T-helper 17 cell (primary cell): ENCODE measurements at regions not wholly inside any gene's neighbourhood (a gene's known extent, or its start where the extent isn't known, plus 50 kb on each side); places are given as distances from the start of the nearest gene placed in this dataset.

ENCODE experiments used
- ATAC-seq: fragments of 150-1000 bp; cut with Tn5 transposase; 2 replicates; pipeline ENCODE4 v1.10.0; 2021; ENCODE audit warnings: mild to moderate bottlenecking, moderate library complexity
- DNase-seq, 3 donors: peaks; one replicate each; pipeline versions ENCODE4 v3.0.0 to v3.0.0-alpha.2; 2020 to 2021
- H3K9me3 ChIP-seq: one replicate; pipeline ENCODE4 v1.7.0; 2013; ENCODE audit warnings: low read length, mild to moderate bottlenecking; ENCODE audit not compliant: control insufficient read depth, poor library complexity, severe bottlenecking
- H3K27ac Mint-ChIP-seq: one replicate; pipeline ENCODE4 v1.8.0; 2022; ENCODE audit warnings: mild to moderate bottlenecking, moderate library complexity, mixed read lengths
- H3K27me3 Mint-ChIP-seq: one replicate; pipeline ENCODE4 v1.8.0; 2022; ENCODE audit warnings: mixed read lengths
- H3K36me3 Mint-ChIP-seq: one replicate; pipeline ENCODE4 v1.8.0; 2022; ENCODE audit warnings: low read depth, mixed read lengths
- H3K4me1 Mint-ChIP-seq: one replicate; pipeline ENCODE4 v1.8.0; 2022; ENCODE audit warnings: mild to moderate bottlenecking, mixed read lengths
- H3K4me3 Mint-ChIP-seq: one replicate; pipeline ENCODE4 v1.8.0; 2022; ENCODE audit warnings: mild to moderate bottlenecking, moderate library complexity, mixed read lengths

DNA sequence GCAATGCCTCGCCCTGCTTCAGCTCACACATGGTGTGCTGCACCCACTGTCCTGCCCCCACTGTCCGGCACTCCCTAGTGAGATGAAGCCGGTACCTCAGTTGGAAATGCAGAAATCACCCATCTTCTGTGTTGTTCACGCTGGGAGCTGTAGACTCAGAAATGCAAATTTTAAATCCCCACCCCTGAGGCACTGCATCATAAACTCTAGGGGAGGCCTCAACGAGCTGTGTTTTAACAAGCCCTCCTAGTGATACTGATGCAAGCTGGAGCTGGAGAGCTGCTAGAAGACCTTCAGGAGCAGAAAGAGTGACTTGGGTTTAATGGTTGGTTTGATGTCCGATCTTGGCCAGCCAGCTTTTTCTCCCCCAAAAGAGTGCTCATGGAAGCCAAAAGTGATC, 146.0 kb upstream of the MAST4 start:
- no peak overlapping the region for H3K27ac Mint-ChIP-seq
- H3K4me3 Mint-ChIP-seq: no peak overlapping the region
- no peaks in the 10 kb centered on the region for H3K27me3 Mint-ChIP-seq
- no peaks in the 10 kb centered on the region for H3K4me1 Mint-ChIP-seq
- no peaks in the 10 kb centered on the region for H3K9me3 ChIP-seq
- peaks cover 2% of the 10 kb centered on the region for H3K36me3 Mint-ChIP-seq
- DNase-seq (no peak), ATAC-seq (no peak)

DNA sequence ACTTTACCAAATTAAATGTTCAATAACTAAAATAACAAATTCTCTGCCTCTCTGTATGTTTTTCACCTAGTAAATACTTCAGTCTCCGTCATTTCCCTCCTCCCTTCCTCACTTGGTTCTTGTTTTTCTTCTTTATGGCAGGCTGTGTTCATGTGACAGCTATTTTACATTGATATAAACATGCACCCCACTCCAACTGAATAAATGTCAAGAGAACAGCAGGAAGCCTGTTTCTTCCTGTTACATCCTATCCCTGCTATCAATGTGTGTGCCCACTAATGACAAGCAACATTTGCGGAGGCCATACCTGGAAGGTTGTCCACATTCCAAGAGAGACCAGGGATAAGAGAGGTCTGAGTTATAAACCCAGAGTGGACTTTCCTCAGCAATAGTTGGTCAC, 145.2 kb upstream of the MAST4 start:
- Mint-ChIP-seq H3K36me3 (peaks cover 2% of the 10 kb centered on the region), H3K4me1 (no peaks in the 10 kb centered on the region), H3K27ac (no peak overlapping the region), H3K27me3 (no peaks in the 10 kb centered on the region), H3K4me3 (no peak overlapping the region)
- H3K9me3 ChIP-seq: no peaks in the 10 kb centered on the region
- no peak for ATAC-seq
- no peak for DNase-seq

DNA sequence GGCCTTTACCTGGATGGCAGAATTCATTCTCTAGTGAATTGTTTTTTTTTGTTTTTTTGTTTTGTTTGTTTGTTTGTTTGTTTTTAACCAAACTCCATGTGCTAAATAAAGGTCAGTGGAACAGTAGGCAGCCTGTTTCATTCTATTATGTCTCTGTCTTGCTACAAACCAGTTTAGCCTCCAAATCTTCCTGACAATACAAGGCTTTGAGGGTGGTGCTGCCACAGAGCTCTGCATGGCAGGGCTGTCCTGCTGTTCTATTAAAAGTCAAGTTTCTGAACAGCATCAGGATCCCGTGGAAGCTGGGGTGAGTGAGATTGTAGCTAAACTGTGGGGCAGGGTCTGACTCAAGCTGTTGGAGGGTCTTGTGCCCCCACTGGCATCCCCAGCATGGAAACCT, 144.1 kb upstream of the MAST4 start:
- no peak for DNase-seq
- Mint-ChIP-seq H3K36me3 (peaks cover 2% of the 10 kb centered on the region), H3K4me1 (peaks cover 2% of the 10 kb centered on the region), H3K4me3 (no peak overlapping the region), H3K27ac (no peak overlapping the region), H3K27me3 (no peaks in the 10 kb centered on the region)
- no peaks in the 10 kb centered on the region for H3K9me3 ChIP-seq
- ATAC-seq: no peak

DNA sequence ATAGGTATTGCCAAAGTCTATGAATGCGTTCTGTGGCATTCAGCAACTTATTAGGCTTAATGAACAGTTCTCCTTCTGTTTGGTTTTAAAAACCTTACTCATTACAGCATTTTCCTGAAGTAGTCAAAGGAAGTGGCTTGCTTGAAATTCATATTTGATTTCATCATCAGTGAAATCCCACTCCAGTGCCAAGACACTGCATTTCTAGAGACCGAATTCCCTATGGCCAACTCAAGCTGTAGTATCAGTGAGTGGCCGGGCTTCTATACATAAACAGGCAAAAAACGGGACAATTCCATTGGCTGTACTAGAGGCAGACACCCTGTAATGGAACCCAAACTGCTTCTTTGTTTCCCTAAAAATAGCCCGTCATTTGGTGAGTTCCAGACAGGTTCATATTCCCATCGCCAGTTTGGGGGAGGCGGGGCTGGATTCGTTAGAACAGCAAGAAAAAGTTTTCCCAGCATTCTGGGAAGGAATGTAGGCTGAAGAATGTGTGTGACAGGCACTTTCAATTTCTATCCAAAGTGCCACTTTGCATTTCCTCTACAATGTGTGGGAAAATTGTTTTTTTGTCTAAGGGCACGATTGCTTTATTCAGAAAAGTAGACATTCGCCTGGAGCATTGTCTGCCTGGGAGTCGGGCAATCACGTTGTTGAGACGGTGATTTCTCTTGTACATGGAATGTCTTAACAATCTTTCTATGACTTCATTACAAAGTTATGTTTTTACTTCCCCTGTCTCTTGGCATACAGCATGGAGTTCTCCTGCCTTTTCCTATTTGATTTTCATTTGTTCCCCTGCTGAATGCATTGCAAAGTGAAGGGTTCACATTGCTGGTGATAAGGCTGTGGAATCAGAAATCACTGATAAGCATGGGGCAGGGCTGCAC, 141.8 kb upstream of the MAST4 start:
- H3K4me3 Mint-ChIP-seq: no peak overlapping the region
- H3K36me3 Mint-ChIP-seq: peaks cover 2% of the 10 kb centered on the region
- peaks cover 6% of the 10 kb centered on the region for H3K27me3 Mint-ChIP-seq
- ATAC-seq (no peak), DNase-seq (no peak)
- no peak overlapping the region for H3K27ac Mint-ChIP-seq
- H3K9me3 ChIP-seq: no peaks in the 10 kb centered on the region
- peaks cover 3% of the 10 kb centered on the region for H3K4me1 Mint-ChIP-seq

DNA sequence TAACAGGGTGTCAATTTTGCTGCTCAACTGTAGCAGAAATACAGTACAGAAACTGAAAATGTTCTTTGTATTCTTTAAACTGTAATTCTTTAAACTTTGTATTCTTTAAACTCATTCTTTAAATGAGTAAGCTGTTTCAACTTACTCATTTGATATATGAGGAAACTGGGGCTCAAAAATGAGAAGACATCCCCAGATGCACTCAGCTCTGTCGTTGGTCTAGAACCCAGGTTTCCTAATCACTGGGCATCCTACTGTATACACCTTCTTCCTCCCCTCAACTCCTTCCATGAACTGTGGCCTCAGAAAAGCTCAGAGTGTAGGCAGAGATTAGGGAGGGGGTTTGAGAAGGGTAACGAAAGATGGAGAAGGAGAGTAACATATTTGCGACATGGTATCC, 136.5 kb upstream of the MAST4 start:
- no peaks in the 10 kb centered on the region for H3K9me3 ChIP-seq
- DNase-seq: no peak
- H3K4me3 Mint-ChIP-seq: no peak overlapping the region
- H3K27me3 Mint-ChIP-seq: peaks cover 33% of the 10 kb centered on the region
- H3K27ac Mint-ChIP-seq: no peak overlapping the region
- no peaks in the 10 kb centered on the region for H3K36me3 Mint-ChIP-seq
- peaks cover 3% of the 10 kb centered on the region for H3K4me1 Mint-ChIP-seq
- ATAC-seq: no peak

DNA sequence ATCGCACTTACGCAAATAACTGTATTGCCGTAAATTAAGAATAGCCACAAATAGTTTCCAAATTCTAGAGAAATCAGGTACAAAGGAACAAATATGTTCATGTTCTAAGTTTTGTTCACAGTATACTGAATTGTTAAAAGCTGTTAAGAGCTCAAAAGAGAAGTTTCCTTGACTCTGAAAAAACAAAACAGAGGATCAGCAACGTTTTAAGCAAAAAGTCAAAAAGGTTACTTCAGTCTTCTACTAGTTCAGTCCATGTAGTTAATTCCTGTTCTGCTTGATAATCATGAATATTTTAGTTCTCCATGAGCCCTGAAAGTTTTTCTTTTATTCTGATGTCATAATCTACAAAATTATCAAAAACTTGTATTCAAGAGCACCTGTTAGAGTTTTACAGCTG, 128.6 kb upstream of the MAST4 start:
- Mint-ChIP-seq H3K4me1 (no peaks in the 10 kb centered on the region), H3K27ac (no peak overlapping the region), H3K27me3 (peaks cover 13% of the 10 kb centered on the region), H3K36me3 (no peaks in the 10 kb centered on the region), H3K4me3 (no peak overlapping the region)
- ATAC-seq (no peak), DNase-seq (no peak)
- no peaks in the 10 kb centered on the region for H3K9me3 ChIP-seq

DNA sequence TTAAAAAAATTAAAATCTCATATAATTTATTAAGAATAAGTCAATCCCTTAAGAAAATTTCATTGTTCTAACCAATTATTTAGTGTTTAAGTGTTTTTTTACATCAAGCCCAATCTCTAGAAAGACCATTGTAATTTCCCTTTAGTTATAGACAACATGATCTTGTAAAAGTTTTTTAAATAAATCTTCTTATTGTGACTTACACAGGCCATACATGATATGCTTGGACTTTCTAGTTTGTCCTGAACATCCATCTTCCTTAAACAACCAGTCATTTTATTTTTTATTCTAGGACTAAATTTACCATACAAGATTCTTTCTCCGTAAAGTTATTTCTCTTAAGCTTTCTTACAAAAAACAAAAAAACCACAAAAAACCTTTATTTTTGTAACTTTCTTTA, 126.5 kb upstream of the MAST4 start:
- no peaks in the 10 kb centered on the region for H3K4me1 Mint-ChIP-seq
- no peak overlapping the region for H3K4me3 Mint-ChIP-seq
- H3K27me3 Mint-ChIP-seq: no peaks in the 10 kb centered on the region
- DNase-seq: no peak
- no peak for ATAC-seq
- no peak overlapping the region for H3K27ac Mint-ChIP-seq
- no peaks in the 10 kb centered on the region for H3K36me3 Mint-ChIP-seq
- no peaks in the 10 kb centered on the region for H3K9me3 ChIP-seq

DNA sequence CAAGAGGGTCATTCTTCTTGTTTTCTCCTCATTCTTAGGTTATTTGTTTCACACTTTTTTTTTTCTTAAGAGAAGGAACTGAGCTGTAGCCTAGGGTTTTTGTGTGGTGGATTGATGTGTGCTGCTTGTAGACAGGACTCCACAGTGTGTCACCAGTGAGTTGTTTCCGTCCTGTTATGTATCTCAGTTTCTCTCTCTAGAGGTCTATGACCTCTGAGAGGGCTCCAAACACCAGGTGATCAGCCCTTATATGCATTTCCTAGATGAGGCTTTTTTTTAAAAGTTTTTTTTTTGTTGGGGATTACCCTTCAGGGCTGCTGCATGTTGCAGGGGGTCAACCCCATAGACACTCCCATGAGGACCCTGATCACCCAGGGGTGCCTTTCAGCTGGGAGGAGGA, 124.2 kb upstream of the MAST4 start:
- no peak overlapping the region for H3K4me3 Mint-ChIP-seq
- DNase-seq (no peak), ATAC-seq (no peak)
- no peaks in the 10 kb centered on the region for H3K9me3 ChIP-seq
- H3K27ac Mint-ChIP-seq: no peak overlapping the region
- H3K4me1 Mint-ChIP-seq: no peaks in the 10 kb centered on the region
- H3K27me3 Mint-ChIP-seq: no peaks in the 10 kb centered on the region
- H3K36me3 Mint-ChIP-seq: no peaks in the 10 kb centered on the region

DNA sequence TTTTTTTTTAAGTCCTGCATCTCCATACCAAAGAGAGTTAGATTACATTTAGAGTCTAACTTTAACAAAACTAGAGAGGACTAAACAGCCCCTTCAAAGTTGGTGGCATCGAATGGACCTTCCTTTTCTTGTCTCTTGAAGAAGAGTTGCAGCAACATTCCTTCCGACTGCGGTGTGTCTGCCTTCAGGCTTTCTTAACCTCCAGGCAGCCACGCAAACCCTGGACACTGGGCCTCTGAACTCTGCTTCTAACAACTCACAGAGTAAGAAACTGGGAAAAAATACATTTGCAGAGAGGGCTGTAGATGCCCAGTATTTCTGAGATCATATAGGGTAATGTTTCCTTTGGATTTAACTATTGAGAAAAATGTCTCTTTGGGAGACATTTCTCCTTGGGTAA, 120.5 kb upstream of the MAST4 start:
- H3K4me3 Mint-ChIP-seq: no peak overlapping the region
- no peak for DNase-seq
- no peaks in the 10 kb centered on the region for H3K4me1 Mint-ChIP-seq
- no peaks in the 10 kb centered on the region for H3K36me3 Mint-ChIP-seq
- no peaks in the 10 kb centered on the region for H3K9me3 ChIP-seq
- no peak for ATAC-seq
- no peak overlapping the region for H3K27ac Mint-ChIP-seq
- H3K27me3 Mint-ChIP-seq: no peaks in the 10 kb centered on the region

DNA sequence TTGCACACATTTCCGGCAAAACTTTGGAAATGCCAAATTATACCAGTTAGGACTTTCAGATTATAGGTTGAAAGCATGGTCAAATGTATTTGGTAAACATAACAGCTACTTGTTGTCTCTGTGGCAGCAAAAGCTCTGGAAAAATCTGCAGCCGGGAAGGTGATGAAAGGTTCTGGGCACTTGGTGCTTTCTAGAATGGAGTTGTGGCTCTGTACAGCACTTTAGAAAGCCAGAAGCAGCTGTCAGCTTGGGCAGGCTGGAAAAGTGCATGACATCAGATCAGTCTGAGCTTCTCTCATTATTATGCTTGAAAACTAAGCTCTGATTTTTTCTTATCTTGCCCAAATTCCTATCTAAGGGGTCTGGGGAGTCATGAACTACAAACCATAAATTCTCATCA, 118.6 kb upstream of the MAST4 start:
- DNase-seq (no peak), ATAC-seq (no peak)
- H3K4me3 Mint-ChIP-seq: no peak overlapping the region
- H3K9me3 ChIP-seq: no peaks in the 10 kb centered on the region
- H3K27ac Mint-ChIP-seq: no peak overlapping the region
- no peaks in the 10 kb centered on the region for H3K36me3 Mint-ChIP-seq
- H3K27me3 Mint-ChIP-seq: no peaks in the 10 kb centered on the region
- H3K4me1 Mint-ChIP-seq: no peaks in the 10 kb centered on the region

DNA sequence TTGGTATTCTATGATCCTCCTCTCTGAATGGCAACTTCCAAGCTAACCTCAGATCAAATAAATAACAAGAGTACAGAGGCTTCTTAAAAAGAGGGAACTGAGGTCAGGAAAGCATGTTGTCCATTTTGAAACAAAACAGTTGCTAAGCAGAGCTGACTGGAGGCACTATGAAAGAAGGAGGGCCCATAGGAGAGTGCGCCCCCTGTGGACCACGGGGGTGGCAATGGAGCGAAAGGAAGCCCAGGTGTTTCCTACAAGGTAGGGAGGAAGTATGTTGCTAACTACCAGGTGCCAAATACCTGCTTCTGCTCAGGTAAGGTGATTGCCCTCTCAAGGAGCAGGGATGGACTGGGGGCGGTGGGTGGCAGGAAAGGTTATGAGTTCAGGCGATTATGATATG, 101.8 kb upstream of the MAST4 start:
- Mint-ChIP-seq H3K27me3 (peaks cover 6% of the 10 kb centered on the region), H3K36me3 (no peaks in the 10 kb centered on the region), H3K27ac (no peak overlapping the region), H3K4me3 (no peak overlapping the region), H3K4me1 (no peaks in the 10 kb centered on the region)
- H3K9me3 ChIP-seq: no peaks in the 10 kb centered on the region
- DNase-seq: no peak
- no peak for ATAC-seq

DNA sequence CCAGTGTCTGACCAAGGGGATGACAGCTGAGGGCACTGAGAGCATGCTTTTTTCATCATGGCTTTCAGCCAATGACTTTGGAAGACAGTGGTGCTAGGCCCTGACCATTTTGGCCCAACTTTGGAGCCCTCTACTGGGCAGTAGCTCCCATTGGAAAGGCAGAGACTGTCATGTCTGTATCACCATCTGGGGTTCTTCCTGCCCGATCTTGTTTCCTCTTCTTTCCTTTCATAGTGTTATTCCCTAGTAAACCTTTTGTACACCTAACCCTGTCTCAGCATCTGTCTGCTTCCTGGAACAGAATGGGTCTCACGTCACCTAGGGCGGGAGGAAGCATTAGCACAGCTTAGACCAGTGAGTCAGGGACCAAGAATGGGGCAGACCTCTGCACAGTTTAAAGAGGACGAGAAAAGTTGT, 97.4 kb upstream of the MAST4 start:
- H3K36me3 Mint-ChIP-seq: no peaks in the 10 kb centered on the region
- no peak for ATAC-seq
- no peak overlapping the region for H3K27ac Mint-ChIP-seq
- H3K4me3 Mint-ChIP-seq: no peak overlapping the region
- H3K27me3 Mint-ChIP-seq: peaks cover 6% of the 10 kb centered on the region
- no peaks in the 10 kb centered on the region for H3K9me3 ChIP-seq
- H3K4me1 Mint-ChIP-seq: no peaks in the 10 kb centered on the region
- no peak for DNase-seq

DNA sequence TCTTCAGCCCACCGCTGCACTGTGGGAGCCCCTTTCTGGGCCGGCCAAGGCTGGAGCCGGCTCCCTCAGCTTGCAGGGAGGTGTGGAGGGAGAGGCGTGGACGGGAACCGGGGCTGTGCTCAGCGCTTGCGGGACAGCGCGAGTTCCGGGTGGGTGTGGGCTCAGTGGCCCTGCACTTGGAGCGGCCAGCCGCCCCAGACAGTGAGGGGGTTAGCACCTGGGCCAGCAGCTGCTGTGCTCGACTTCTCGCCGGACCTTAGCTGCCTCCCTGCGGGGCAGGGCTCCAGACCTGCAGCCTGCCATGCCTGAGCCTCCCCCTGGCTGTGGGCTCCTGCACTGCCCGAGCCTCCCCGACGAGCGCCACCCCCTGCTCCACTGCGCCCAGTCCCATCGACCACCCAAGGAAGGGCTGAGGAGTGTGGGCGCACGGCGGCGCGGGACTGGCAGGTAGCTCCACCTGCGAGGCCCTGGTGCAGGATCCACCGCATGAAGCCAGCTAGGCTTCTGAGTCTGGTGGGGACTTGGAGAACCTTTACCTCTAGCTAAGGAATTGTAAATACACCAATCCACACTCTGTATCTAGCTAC, 92.9 kb upstream of the MAST4 start:
- no peak overlapping the region for H3K4me3 Mint-ChIP-seq
- no peaks in the 10 kb centered on the region for H3K9me3 ChIP-seq
- no peaks in the 10 kb centered on the region for H3K27me3 Mint-ChIP-seq
- no peaks in the 10 kb centered on the region for H3K36me3 Mint-ChIP-seq
- no peak for ATAC-seq
- no peak for DNase-seq
- H3K27ac Mint-ChIP-seq: no peak overlapping the region
- H3K4me1 Mint-ChIP-seq: no peaks in the 10 kb centered on the region

DNA sequence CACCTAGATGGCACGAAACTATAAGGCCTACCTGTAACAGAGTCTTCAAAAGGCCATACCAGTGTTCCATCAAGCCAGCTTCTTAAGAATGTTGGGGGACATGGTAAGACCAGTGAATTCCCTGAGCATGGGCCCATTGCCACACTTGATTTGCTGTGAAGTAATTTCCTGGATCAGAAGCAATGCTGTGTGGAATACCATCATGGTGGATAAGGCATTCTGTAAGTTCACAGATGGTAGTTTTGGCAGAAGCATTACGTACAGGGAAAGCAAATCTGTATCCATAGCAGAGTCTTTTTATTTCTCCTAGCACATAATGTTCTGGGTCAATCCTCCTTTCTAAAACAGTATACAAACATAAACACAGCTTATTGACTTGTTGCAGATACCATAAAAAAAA, 89.1 kb upstream of the MAST4 start:
- Mint-ChIP-seq H3K4me1 (no peaks in the 10 kb centered on the region), H3K36me3 (no peaks in the 10 kb centered on the region), H3K27ac (no peak overlapping the region), H3K27me3 (peaks cover 22% of the 10 kb centered on the region), H3K4me3 (no peak overlapping the region)
- no peaks in the 10 kb centered on the region for H3K9me3 ChIP-seq
- no peak for DNase-seq
- ATAC-seq: no peak
